ENCODE measurements at regions not wholly inside any gene's neighbourhood (a gene's known extent, or its start where the extent isn't known, plus 50 kb on each side); places are given as distances from the start of the nearest gene placed in this dataset.
"Not testable (repeated sequence)": the region's sequence is repeated elsewhere in the genome, so short reads cannot be mapped to it uniquely, and the experiment has no call there.

DNA sequence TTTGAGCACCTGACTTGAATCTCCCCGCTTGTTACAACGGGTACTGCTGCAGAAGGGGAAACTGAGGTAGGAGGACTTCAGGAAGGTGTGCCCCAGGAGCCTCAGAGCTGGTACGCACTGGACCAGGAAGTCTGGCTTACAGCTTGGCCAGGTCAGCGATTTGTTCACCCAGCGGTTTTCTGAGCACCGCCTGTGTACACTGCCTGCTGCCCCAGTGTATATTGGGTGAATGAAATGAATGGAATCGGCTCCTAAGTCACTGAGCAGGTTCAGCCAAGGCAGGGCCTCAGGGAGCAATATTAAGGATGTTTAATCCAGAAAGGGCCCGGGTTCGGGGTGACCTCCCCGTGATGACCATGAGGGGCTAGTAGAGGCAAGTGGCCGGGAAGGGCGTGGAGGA, 164.0 kb upstream of the CIBAR2 start:
- DNase-seq (ENCODE audit: low read depth): no peak

DNA sequence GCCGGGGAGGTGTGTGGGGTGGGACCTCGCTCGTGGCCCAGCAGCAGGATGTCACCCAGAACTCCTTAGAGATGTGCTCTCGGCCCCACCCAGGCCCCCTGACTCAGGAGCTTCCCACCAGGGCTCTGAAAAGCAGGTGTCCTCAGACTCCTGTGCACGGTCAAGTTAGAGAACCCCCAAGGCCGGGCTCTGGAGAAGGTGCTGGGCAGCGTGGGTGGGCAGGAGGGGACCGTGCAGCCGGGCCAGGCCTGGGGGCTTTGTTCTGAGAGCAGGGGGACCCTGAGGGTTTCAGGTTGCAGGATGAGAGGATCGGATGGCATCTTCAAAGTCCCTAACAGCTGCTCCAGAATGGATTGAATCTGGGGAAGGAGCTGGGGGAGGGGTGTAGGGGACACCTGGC, 164.4 kb upstream of the CIBAR2 start:
- no peak for DNase-seq (ENCODE audit: low read depth)

DNA sequence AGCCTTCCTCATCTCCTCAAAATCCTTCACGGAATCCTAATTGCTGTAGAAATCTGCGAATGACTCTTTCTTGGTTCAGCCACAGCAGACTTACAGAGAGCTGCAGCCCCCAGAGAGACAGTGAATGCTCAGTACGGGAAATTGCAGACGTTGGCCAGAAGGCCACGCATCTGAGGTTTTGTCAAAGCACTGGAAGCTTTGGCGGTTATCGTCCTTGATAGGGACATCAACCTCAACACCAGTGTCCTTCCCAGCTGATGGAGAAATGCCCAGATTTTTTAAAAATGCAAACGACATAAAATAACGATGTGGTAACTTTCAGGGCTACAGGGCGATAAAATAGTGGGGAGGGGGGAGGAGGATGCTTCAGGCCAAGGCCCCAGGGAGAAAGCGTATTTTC, 166.6 kb upstream of the CIBAR2 start:
- no peak for DNase-seq (ENCODE audit: low read depth)

DNA sequence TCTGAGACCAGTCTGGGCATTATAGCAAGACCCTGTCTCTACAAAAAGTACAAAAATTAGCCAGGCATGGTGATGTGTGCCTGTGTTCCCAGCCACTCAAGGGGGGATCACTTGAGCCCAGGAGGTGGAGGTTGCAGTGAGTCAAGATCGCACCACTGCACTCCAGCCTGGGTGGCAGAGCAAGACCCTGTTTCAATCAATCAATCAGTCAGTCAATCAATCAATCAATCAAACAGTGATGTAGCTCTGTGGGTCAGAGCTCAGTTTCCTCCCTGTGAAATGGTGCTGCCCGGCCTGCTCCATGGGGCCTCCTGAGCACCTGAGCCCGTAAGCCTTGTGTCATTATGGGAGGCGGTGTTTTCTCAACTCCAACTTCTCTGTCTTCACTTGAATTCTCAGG, 167.1 kb upstream of the CIBAR2 start:
- DNase-seq (ENCODE audit: low read depth): no peak

DNA sequence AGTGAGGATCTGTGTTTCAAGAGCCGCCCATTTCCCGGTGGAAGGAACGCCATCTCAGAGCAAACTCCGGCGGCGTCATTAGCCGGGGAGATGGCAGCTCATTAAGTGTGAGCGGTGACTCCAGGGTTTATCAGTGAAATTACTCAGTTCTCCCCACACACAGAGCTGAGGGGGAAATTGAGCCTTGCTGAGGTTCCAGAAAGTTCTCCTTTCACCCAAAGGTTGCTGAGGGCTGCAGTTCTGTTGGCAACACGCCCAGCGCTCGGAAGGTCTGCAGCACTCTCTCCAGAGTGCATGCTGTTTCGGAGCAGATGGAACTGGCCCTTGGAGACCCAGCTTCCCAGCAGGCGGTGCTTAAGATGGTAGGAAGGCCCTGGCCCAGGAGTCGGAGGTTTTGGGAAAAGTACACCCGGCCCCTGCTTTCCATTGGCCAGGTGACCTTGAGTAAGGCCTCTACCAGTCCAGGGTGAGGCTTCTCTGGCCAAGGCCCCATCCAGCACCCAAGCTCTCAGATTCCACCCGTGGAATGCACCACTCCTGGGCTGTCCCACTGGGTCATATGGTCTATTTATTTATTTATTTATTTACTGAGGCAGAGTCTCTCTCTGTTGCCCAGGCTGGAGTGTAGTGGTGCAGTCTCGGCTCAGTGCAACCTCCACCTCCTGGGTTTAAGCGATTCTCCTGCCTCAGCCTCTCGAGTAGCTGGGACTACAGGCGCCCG, 167.7 kb upstream of the CIBAR2 start:
- no peak for DNase-seq (ENCODE audit: low read depth)

DNA sequence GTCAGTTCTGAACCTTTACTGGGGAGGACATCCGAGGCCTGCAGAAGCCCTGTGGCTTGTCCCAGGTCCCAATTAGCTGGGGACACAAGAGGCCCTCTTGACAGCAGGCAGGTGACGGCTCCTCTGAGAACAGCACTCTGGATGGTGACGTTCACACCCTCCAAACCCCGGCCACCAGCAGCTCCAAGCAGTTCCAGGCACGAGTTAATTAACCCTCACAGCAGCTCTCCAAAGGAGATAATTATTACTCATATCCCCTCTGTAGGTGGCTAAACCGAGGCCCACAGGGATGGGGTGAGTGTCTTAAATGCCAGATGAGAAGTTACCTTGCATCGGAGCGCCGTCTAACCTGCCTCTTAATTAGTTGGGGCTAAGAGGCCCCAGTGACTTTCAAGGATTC, 168.9 kb upstream of the CIBAR2 start:
- DNase-seq (ENCODE audit: low read depth): no peak

DNA sequence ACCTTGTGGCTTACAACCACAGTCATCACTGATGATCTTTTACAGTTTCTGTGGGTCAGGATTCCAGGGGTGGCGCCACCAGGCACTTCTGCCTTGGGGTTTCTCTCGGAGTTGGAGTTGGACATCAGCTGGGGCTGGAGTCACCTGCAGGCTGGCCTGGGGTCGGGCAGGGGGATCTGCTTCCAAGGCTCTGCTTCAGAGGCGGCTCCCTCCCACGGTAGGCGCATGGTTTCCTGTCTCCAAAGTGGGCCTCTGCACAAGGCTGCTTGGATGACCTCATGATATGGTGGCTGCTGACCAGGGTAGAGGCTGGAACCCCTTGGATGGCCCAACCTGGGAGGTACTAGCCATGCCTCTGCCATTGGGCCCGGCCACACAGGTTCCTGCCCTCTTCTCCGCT, 170.6 kb upstream of the CIBAR2 start:
- DNase-seq (ENCODE audit: low read depth): no peak

DNA sequence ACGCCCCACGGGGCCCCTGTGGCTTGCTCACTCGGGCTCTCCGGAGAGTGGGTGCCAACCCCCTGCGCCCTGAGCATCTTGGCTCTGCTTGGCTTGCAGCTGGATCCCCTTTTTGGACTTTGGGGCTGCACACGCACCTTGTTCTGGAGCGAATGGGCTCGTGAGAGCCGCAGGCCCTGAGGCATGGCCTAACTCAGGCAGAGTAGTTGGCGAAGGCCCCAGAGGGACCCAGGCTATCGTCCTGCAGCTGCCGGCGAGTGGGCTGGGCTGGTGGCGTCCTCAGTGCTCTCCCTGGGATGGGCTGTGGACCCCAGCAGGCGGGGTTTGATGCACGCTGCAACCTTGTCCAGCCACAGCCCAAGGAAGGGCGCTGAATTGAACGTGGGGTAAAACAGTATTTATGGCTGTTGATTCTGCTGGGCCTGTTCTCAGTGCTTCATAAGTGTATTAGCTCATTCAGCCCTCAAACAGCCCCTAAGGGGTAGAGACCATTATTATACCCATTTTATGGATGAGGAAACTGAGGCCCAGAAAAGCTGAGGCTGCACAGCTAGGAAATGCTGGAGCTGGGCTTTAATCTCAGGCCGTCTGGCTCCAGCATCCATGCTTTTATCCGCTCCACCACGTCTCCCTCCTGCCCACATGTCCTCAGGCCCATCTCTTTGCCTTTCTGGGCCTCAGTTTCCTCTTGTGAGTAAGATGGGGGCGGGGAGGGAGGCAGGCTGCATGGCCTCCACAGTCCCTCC, 171.2 kb upstream of the CIBAR2 start:
- DNase-seq (ENCODE audit: low read depth): no peak

DNA sequence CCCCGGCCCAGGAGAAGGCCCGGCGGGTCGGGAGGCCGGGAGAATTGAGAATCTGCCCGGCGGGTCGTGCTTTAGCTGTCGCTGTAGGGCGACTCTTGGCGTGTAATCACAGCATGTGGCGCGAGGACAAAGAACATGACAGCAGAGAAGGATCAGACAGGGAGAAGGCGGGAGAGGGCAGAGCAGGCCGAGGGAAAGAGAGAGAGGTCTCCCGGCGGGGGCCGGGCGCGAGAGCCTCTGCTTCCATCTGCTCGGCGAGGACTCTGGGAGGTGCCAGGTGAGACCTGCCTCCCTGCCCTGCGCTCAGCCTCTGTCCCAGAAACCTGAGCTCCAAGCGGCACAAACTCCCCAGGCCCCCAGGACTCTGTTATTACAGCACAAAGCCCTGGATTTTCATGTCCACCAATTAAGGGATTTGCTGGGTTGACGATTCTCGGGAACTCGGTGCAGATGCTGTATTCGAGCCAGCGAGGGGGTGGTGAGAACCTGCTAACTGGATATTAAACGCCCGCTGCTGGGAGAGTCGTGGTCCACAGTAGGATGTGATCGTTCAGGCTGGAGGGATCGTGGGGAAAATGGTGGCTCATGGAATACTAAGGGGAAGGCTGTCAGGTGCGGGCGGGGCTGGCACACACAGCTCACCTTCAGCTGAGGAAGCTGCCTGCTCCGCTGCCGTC, 172.0 kb upstream of the CIBAR2 start:
- DNase-seq (ENCODE audit: low read depth): no peak

DNA sequence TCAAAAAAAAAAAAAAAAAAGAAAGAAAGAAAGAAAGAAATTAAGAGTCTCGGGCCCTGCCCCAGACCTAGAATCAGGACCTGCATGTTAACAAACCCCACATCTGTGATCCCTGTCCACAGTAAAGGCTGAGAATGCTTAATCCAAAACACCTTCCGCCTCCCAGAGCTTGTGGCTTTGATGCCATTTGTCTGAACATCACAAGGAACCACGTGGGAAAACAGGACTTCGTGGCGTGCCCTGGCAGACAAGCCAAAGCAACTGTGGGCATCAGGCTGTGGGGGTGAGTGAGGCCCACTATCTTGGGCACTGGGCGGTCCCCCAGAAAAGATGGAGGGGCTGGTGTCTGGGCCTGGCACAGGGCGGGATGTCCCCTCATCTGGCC, 173.4 kb upstream of the CIBAR2 start:
- no peak for DNase-seq (ENCODE audit: low read depth)

DNA sequence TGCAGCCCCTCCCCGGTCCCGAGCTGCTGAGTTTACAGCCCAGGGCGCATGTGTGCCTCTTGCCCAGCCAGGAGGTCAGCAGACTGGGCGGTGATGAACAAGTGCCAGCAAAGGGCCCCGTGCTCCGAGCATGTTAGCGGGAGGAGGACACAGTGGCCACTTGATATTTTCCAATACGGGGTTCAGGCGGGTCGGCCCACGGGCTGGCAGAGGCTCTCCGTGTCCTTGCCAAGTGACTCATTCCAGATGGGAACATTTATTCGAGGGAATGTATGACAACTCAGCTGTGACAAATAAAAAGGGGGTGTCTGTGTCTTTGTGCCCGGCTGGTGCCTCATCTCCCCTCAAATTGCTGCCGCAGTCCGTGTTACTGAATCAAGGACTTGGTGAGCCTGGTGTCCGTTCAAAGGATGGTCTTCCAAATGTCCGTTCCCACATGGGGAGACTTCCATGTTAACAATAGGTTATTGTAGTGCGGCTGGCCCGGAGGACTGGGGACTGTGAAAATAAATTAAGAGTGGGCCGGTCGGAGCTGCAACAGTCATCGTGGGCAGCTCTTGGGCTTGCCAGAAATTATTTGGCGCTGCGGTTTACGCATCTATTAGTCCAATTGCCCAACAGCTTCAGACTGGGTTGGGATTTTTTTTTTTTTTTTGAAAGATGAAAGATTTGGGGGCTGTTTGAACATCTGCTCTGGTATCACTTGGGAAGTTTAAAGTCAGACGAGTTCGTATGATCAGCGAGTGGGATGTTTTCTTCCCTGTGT, 174.0 kb upstream of the CIBAR2 start:
- no peak for DNase-seq (ENCODE audit: low read depth)

DNA sequence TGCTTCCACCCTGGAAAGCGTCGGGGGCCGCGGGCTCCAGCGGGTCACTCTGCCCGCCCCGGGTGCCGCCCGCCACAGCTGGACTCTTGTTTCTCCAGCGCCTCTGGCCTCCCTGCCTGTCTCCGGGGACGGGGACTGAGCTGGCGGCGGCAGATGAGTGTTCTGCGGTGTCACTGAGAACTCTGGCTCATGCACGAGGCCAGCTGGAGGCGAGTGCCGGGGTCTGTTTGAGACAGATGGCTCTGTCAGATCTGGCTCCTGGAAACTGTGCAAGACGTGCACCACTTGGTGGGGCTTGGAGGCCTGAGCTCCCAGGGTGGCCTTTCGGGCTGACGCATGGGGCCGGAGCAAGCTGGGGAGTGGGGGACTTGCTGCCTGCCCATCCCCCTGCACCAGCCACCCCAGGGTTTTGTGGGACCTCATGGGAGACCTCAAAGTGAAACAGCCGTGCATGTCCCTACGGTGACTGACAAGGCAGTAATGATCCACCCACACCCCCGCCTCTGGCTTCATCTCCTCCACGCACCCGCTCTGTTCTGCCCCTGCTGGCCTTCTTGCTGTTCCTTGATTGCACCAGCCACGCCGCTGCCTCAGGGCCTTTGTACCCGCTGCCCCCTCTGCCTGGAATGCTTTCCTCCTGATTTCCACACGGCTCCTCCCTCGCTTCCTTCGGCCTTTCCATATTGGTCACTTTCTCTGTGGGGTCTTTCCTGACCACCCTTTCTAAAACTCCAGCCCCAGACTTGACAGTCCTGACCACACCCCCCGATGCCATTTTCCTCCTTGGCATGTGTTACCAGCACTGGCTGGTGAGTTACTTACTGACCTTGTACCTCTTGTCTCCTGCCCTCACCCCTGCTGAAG, 174.9 kb upstream of the CIBAR2 start:
- no peak for DNase-seq (ENCODE audit: low read depth)

DNA sequence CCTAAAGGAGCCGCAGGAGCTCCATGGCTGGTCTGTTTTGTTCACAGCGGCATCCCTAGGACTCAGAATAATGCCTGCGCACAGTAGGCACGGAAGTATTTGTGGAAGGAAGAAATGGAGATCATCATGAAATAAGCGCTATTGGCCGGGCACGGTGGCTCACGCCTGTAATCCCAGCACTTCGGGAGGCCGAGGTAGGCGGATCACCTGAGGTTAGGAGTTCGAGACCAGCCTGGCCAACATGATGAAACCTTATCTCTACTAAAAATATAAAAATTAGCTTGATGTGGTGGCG, 175.5 kb upstream of the CIBAR2 start:
- not testable (repeated sequence) for DNase-seq (ENCODE audit: low read depth)

DNA sequence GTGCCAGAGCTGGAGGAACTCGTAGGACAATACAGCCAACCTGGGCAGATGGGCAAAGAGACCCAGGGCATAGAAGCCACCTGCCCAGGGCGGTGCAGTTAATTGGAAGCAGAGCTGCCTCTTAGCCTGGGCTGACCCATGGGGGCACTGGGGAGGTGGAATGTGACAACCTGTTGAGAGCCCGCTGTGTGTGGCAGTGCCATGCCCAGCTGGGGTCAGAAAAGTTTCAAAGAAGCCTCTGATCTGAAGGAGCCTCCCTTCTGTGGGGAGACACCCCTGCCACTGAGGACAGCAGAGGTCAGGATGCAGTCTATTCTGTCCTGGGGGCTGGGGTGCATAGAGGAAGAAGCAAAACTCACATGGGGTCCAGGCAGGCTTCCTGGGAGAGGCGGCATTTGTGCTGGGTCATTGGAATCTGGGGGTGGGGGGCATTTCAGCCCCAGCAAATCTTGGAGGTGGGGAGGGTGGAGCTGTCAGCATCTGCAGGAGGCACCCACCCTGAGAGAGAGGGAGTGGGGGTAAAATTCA, 176.1 kb upstream of the CIBAR2 start:
- no peak for DNase-seq (ENCODE audit: low read depth)

DNA sequence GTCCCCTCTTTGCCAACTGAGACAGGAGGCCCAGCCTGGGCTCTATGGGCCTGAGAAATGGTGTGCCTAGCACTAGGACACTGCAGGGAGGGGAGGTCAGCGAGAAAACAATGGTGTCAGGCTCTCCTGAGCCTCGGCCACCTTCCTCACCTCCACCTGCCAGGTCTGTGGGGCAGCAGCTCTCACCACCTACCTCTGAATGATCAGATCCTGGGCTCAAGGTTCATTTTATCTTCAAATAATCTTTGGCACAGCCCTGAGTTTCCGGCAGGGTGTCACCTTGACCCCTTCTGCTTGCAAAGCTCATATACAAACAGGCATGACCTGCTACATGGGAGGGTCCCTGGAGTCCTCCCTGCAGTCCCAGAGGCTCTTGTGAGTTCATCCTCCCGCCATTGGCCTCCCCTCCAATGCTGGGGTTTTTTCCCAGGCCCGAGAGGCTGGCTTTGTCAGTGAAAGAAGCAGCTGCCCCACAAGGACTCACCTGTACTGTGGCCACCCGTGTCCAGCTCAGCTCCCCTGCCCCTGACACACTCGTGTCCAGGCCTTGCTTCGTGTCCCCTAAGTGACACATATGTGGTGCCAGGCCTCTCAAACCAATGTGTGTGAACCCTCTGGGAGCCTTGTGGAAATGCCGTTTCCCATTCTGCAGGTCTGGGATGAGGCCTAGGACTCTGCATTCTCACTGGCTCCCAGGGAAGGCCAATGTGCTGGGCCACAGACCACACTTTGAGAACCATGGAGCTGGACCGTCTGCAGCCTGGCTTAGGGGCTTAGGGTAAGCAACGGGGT, 176.8 kb upstream of the CIBAR2 start:
- no peak for DNase-seq (ENCODE audit: low read depth)

DNA sequence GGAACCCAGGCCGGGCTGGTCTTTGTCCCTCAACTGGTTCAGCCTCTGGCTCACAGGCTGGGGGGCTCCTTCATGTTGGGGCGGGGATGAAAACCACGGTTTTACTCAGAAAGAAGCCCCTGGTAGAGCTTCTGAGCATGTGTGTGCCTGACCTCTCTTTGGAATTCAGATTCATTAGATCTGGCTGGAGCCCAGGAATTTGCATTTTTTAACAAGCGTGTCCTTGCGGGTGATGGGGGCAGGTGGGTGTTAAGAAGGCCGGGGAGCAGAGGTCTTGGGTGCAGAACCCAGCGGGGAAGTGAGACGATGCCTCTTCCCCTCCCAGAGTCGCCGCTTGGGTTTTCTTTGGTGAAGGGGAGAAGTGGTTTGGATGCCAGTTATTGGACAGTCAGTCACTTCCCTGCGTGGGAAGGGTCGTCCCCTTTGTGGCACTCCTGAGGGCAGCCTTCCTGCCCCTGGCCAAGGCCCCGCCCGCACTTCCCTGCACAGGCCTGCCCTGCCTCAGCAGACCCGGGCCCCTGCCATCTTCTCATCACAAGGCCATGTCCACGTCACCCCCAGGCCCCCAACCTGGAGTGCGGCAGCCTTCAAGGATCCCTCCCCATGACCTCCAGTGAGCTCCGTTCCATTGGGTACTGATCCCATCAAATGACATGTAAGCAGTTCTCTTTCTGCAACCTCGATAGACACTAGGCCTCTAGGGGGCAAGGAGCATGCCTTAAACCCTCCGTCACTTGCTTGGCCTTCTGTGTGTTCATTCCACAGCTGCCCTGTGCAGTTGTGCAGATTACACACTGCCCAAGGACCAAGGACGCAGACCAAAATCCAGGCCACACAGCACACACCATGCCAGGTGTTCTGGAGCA, 177.7 kb upstream of the CIBAR2 start:
- DNase-seq (ENCODE audit: low read depth): no peak

DNA sequence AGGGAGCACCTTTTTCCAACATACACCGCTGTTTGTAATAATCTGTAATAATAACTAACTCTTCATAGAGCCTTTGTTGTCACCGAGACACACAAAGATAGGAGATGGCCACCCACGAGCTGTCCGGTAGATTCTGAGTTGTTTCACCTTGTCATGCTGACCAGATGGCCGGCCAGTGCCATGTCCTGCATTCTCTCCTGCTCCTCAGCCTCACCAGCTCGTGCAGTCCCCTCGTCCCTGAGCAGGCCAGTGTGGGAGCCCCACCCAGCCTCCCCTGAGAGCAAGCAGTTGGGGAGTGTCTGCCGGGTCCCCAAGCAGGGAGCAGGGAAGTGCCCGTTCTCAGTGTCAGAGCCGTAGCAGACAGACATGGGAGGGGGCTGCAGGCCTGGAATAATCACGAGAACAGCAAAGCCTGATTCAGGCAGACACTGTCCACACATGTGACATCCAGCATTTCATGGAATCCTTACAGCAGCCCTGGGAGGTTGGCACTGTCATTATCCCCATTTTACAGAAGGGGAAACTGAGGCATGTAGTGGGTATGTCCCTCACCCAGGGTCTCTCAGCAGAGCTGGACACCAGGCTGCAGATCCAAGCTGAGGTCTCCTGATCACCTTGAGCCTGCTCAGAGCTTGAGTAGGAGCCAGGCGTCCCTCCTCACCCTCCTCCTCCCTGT, 178.5 kb upstream of the CIBAR2 start:
- DNase-seq (ENCODE audit: low read depth): no peak

DNA sequence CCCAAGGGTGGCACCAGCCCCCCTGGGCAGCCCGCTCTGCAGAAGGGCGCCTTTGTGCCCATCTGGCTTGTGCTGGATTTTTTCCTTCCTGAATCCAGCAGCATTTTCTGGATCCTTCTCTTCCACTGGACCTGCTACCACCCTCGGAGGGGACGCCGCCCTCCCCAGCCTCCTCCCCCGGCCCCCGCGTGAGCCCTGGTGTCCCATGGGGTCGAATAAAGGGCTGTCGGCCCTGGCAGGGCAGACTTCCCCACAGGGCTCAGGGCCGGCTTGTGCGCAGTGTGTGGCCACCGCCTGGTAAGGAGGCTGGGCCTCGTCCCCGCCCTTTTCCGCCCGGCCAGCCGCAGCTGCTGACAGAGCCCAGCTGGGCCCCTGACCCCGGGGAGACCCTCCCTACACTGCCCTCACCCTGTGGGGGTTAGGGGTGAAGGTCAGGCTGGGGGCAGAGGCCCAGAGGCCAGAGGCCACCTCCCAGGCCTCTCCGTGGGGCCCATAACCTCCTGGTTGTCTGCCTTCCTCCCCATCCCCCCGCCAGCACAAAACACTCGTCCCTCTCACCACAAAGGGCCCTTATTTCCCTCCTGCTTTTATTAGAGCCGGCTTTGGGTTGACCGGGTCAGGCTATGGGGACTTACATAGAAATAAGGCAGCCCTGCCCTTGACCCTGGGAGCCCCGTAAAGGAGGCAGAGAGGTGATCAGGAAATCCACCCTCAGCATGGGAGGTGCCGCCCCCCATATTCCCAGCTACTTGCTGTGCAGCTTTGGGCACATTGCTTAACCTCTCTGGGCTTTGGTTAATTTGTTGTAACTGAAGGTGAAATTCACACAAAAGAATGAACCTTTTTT, 179.3 kb upstream of the CIBAR2 start:
- no peak for DNase-seq (ENCODE audit: low read depth)
